ENCODE measurements at regions not wholly inside any gene's neighbourhood (a gene's known extent, or its start where the extent isn't known, plus 50 kb on each side); places are given as distances from the start of the nearest gene placed in this dataset.

DNA sequence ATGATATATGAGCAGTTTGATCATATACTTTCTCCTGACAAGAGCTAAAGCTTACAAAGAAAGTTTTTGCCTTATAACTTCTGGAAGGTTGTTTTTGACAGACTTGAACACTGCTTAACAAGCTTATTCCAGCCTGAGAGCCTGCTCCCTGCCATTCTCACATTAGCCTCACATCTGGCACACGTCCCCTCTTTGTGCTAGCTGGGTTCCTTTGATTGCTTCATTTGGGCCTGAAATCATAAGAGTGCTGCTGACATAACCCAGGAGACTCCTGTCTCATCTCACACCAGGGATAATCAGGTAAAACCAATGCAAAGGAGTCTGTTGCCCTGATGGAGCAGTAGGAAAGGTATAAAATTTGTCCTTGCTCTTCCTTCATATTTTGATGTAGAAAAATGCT lies 1411.7 kb upstream of the B3GALT2 start:
- TF ChIP-seq, protein P1, sequence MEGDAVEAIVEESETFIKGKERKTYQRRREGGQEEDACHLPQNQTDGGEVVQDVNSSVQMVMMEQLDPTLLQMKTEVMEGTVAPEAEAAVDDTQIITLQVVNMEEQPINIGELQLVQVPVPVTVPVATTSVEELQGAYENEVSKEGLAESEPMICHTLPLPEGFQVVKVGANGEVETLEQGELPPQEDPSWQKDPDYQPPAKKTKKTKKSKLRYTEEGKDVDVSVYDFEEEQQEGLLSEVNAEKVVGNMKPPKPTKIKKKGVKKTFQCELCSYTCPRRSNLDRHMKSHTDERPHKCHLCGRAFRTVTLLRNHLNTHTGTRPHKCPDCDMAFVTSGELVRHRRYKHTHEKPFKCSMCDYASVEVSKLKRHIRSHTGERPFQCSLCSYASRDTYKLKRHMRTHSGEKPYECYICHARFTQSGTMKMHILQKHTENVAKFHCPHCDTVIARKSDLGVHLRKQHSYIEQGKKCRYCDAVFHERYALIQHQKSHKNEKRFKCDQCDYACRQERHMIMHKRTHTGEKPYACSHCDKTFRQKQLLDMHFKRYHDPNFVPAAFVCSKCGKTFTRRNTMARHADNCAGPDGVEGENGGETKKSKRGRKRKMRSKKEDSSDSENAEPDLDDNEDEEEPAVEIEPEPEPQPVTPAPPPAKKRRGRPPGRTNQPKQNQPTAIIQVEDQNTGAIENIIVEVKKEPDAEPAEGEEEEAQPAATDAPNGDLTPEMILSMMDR (IDR thresholded peaks at IDR 0.05): no peak
- TF ChIP-seq POLR2A (IDR thresholded peaks at IDR 0.05): no peak

All from heart left ventricle (tissue), 13 donors.